NT2/D1 (cell line): ENCODE measurements at regions not wholly inside any gene's neighbourhood (a gene's known extent, or its start where the extent isn't known, plus 50 kb on each side); places are given as distances from the start of the nearest gene placed in this dataset.

Experiments used
- SUZ12 ChIP-seq: IDR thresholded peaks from 2 replicates; pipeline ENCODE4 v1.6.1; 2011; ENCODE audit not compliant: insufficient read length, insufficient read depth; ENCODE audit errors: extremely low read depth
- YY1 ChIP-seq: IDR thresholded peaks from 2 replicates; pipeline ENCODE4 v1.6.1; 2011; ENCODE audit not compliant: insufficient read length, insufficient read depth
- ZNF274 ChIP-seq: IDR thresholded peaks from 2 replicates; pipeline ENCODE4 v1.6.1; 2011; ENCODE audit warnings: mild to moderate bottlenecking, low read depth, low read length

GRCh38 chr13:53747825-53748224 is 719.2 kb downstream of the OLFM4 start:
- TF ChIP-seq YY1 (no peak), ZNF274 (no peak), SUZ12 (no peak)
